HEK293T (cell line): ENCODE measurements at regions not wholly inside any gene's neighbourhood (a gene's known extent, or its start where the extent isn't known, plus 50 kb on each side); places are given as distances from the start of the nearest gene placed in this dataset.
"Not testable (repeated sequence)": the region's sequence is repeated elsewhere in the genome, so short reads cannot be mapped to it uniquely, and the experiment has no call there.

Experiments used
- CTCF ChIA-PET: fragments of 350-600 bp; formaldehyde crosslinking; extraction: SDS; loops from one replicate; lab custom pipeline; 2021; ENCODE audit warnings: antibody characterized with exemption, inconsistent platforms; lab: Yijun Ruan, JAX
- POLR2A ChIA-PET: fragments of 350-600 bp; formaldehyde crosslinking; extraction: SDS; loops from one replicate; lab custom pipeline; 2020; ENCODE audit warnings: antibody characterized with exemption, inconsistent platforms; lab: Yijun Ruan, JAX
- DNase-seq: peaks from one replicate; pipeline ENCODE4 v3.0.0; 2012; ENCODE audit warnings: mixed read lengths; ENCODE audit errors: extremely low spot score
- ARNT ChIP-seq: fragments of 450-650 bp; IDR thresholded peaks from 2 replicates; pipeline ENCODE4 v1.6.1; 2017; ENCODE audit warnings: mild to moderate bottlenecking
- BHLHE40 ChIP-seq: fragments of 450-650 bp; IDR thresholded peaks from 2 replicates; pipeline ENCODE4 v1.6.1; 2016; ENCODE audit warnings: mild to moderate bottlenecking, moderate library complexity, borderline replicate concordance
- CTBP1 ChIP-seq: fragments of 450-650 bp; IDR thresholded peaks from 2 replicates; pipeline ENCODE4 v1.6.1; 2016; ENCODE audit warnings: borderline replicate concordance
- ELF4 ChIP-seq: fragments of 450-650 bp; IDR thresholded peaks from 2 replicates; pipeline ENCODE4 v1.6.1; 2017; ENCODE audit warnings: antibody characterized with exemption
- FOXA1 ChIP-seq: fragments of 450-650 bp; IDR thresholded peaks from 2 replicates; pipeline ENCODE4 v1.6.1; 2016; ENCODE audit warnings: mild to moderate bottlenecking
- FOXK2 ChIP-seq: fragments of 450-650 bp; IDR thresholded peaks from 2 replicates; pipeline ENCODE4 v1.6.1; 2016; ENCODE audit warnings: mild to moderate bottlenecking
- FOXM1 ChIP-seq: fragments of 450-650 bp; IDR thresholded peaks from 2 replicates; pipeline ENCODE4 v1.6.1; 2017; ENCODE audit warnings: mild to moderate bottlenecking, borderline replicate concordance
- HDGF ChIP-seq: fragments of 450-650 bp; IDR thresholded peaks from 2 replicates; pipeline ENCODE4 v1.6.1; 2017; ENCODE audit warnings: antibody characterized with exemption, borderline replicate concordance
- L3MBTL2 ChIP-seq: fragments of 450-650 bp; conservative IDR thresholded peaks from 2 replicates; pipeline ENCODE4 v1.6.1; 2016; ENCODE audit warnings: mild to moderate bottlenecking
- LEF1 ChIP-seq: fragments of 450-650 bp; IDR thresholded peaks from 2 replicates; pipeline ENCODE4 v1.6.1; 2017; ENCODE audit warnings: mild to moderate bottlenecking, borderline replicate concordance
- NFRKB ChIP-seq: fragments of 450-650 bp; IDR thresholded peaks from 2 replicates; pipeline ENCODE4 v1.6.1; 2016; ENCODE audit warnings: mild to moderate bottlenecking, moderate library complexity
- PKNOX1 ChIP-seq: fragments of 450-650 bp; IDR thresholded peaks from 2 replicates; pipeline ENCODE4 v1.6.1; 2016
- SP1 ChIP-seq: fragments of 450-650 bp; IDR thresholded peaks from 2 replicates; pipeline ENCODE4 v1.6.1; 2017
- SUZ12 ChIP-seq: fragments of 450-650 bp; IDR thresholded peaks from 2 replicates; pipeline ENCODE4 v1.6.1; 2016; ENCODE audit warnings: mild to moderate bottlenecking
- TARDBP ChIP-seq: fragments of 450-650 bp; IDR thresholded peaks from 2 replicates; pipeline ENCODE4 v1.6.1; 2016
- ZNF384 ChIP-seq: fragments of 450-650 bp; IDR thresholded peaks from 2 replicates; pipeline ENCODE4 v1.6.1; 2016

- TF ChIP-seq ARNT (no peak), SUZ12 (no peak), LEF1 (no peak), TARDBP (no peak), ELF4 (no peak), L3MBTL2 (no peak), FOXA1 (no peak), CTBP1 (no peak), BHLHE40 (no peak), FOXK2 (no peak), NFRKB (no peak)
- ChIA-PET POLR2A (interaction anchor here (0.7 kb wide), 1 partner anchor 303 kb away, joined by 3 read pairs; the partner anchor contains the start of gene PRPS1), CTCF (interaction anchor here (0.6 to 1.5 kb wide), 11 partner anchors 8 to 431 kb away, joined by 3 to 7 read pairs (median 3); no protein-coding TSS in a partner anchor)
- DNase-seq, result no peak
Measured at GRCh38 chrX:107325467-107325866, 119.1 kb downstream of the DNAAF6 start.

GRCh38 chrX:107348051-107348450 is 101.4 kb upstream of the FRMPD3 start:
- no peak for DNase-seq
- ChIA-PET CTCF (no interaction called here), POLR2A (no interaction called here)
- TF ChIP-seq ELF4 (no peak), LEF1 (no peak), HDGF (no peak), FOXK2 (no peak), BHLHE40 (no peak)

- ChIA-PET POLR2A (no interaction called here), CTCF (no interaction called here)
- TF ChIP-seq ZNF384 (no peak), TARDBP (no peak), L3MBTL2 (no peak), LEF1 (no peak), ELF4 (no peak)
- DNase-seq, result no peak
Measured at GRCh38 chrX:107348990-107349389, 100.5 kb upstream of the FRMPD3 start.

GRCh38 chrX:107355533-107355932 is 93.9 kb upstream of the FRMPD3 start:
- ChIA-PET CTCF (no interaction called here), POLR2A (no interaction called here)
- DNase-seq, result no peak
- no peak for TF ChIP-seq ARNT
- TF ChIP-seq ZNF384, result no peak
- no peak for TF ChIP-seq HDGF
- no peak for TF ChIP-seq L3MBTL2
- no peak for TF ChIP-seq FOXM1
- TF ChIP-seq ELF4, result no peak
- TF ChIP-seq SUZ12, result no peak
- no peak for TF ChIP-seq NFRKB
- TF ChIP-seq PKNOX1, result no peak
- TF ChIP-seq CTBP1, result no peak
- no peak for TF ChIP-seq BHLHE40

GRCh38 chrX:107360788-107361360 is 88.6 kb upstream of the FRMPD3 start:
- ChIA-PET CTCF (interaction anchor here (1.1 kb wide), 1 partner anchor 11 kb away, joined by 3 read pairs; no protein-coding TSS in a partner anchor), POLR2A (no interaction called here)
- TF ChIP-seq ARNT (no peak), FOXK2 (no peak), NFRKB (no peak), TARDBP (no peak), PKNOX1 (no peak), LEF1 (no peak), ZNF384 (no peak), SUZ12 (no peak), L3MBTL2 (no peak), FOXA1 (no peak), SP1 (no peak), HDGF (no peak), BHLHE40 (no peak), ELF4 (no peak)
- no peak for DNase-seq

- DNase-seq, POLR2A ChIA-PET, CTCF ChIA-PET: not testable (repeated sequence)
Measured at GRCh38 chrX:107370185-107370584, 79.3 kb upstream of the FRMPD3 start.

- CTCF ChIA-PET, result no interaction called here
- no peak for TF ChIP-seq SUZ12
- no peak for TF ChIP-seq ZNF384
- no peak for TF ChIP-seq SP1
- no peak for TF ChIP-seq PKNOX1
- no peak for TF ChIP-seq ARNT
- TF ChIP-seq ELF4, result no peak
- no peak for TF ChIP-seq L3MBTL2
- TF ChIP-seq FOXM1, result no peak
- TF ChIP-seq FOXA1, result no peak
- TF ChIP-seq CTBP1, result no peak
- no peak for TF ChIP-seq BHLHE40
- no peak for TF ChIP-seq LEF1
- no peak for TF ChIP-seq NFRKB
- no peak for TF ChIP-seq HDGF
- TF ChIP-seq TARDBP, result no peak
- no peak for TF ChIP-seq FOXK2
- POLR2A ChIA-PET, result no interaction called here
- DNase-seq, result no peak
Measured at GRCh38 chrX:107374132-107374531, 75.3 kb upstream of the FRMPD3 start.
